ENCODE measurements at regions not wholly inside any gene's neighbourhood (a gene's known extent, or its start where the extent isn't known, plus 50 kb on each side); places are given as distances from the start of the nearest gene placed in this dataset.

GRCh38 chr17:52828621-52829020, 670.1 kb upstream of the CA10 start:
- no peak overlapping the region for H3K9ac ChIP-seq (ENCODE audit: insufficient read depth, low read length, poor library complexity, severe bottlenecking)
- H2AFZ ChIP-seq (ENCODE audit: insufficient read depth, low read depth, low read length, poor library complexity, severe bottlenecking), result no peak overlapping the region
- Mint-ChIP-seq H3K27ac (no peak overlapping the region), H3K36me3 (no peaks in the 10 kb centered on the region), H3K4me3 (no peak overlapping the region), H3K4me1 (no peaks in the 10 kb centered on the region), H3K9me3 (peaks cover 0 to 8% (median 2%) of the 10 kb centered on the region in 7 donors), H3K27me3 (ENCODE audit: low read depth in 3 of 3) (peaks cover 0 to 4% (median 2%) of the 10 kb centered on the region in 3 donors)
- H3K4me2 ChIP-seq (replicated peaks; ENCODE audit: extremely low read depth, low read length, poor library complexity, severe bottlenecking), result no peak overlapping the region
- no peak overlapping the region for H3K4me3 ChIP-seq (replicated peaks in 1 of 3; ENCODE audit: low read depth in 2 of 3, low read length in 3 of 3)
- TF ChIP-seq CTCF (IDR thresholded peaks at IDR 0.05), result no peak
- H3K9me3 ChIP-seq (replicated peaks in 1 of 2; ENCODE audit: control insufficient read depth in 1 of 2, insufficient read depth in 1 of 2, low read length in 2 of 2), result no peaks in the 10 kb centered on the region
- 85% methylated on average over 10 of the region's 11 CpGs for WGBS (ENCODE audit: insufficient coverage)
- no peak overlapping the region for H3K27ac ChIP-seq (ENCODE audit: low read depth in 1 of 2, low read length in 2 of 2)
- no peaks in the 10 kb centered on the region for H3K36me3 ChIP-seq (replicated peaks in 1 of 2; ENCODE audit: control insufficient read depth in 1 of 2, insufficient read depth in 2 of 2, low read length in 2 of 2)
- no peaks in the 10 kb centered on the region for H4K20me1 ChIP-seq (ENCODE audit: insufficient read depth, low read length)
- DNase-seq, result no peak
- intact Hi-C loops (cut with micrococcal nuclease), result no loop called here
- no peaks in the 10 kb centered on the region for H3K27me3 ChIP-seq (ENCODE audit: control insufficient read depth in 2 of 2, insufficient read depth in 2 of 2, low read length in 2 of 2)
- H3K4me1 ChIP-seq (ENCODE audit: control insufficient read depth in 1 of 2, insufficient read depth in 2 of 2, low read length in 2 of 2), result no peaks in the 10 kb centered on the region
- no peaks in the 10 kb centered on the region for H3K79me2 ChIP-seq (ENCODE audit: insufficient read depth, low read length)

- no peaks in the 10 kb centered on the region for H3K4me1 Mint-ChIP-seq
These were observed 669.0 kb upstream of the CA10 start for GRCh38 chr17:52827526-52827925.

More at GRCh38 chr17:52827526-52827925, 669.0 kb upstream of the CA10 start:
- WGBS (ENCODE audit: insufficient coverage), result 89% methylated on average over 5 of the region's 8 CpGs
- Histone ChIP-seq H3K9ac (ENCODE audit: insufficient read depth, low read length, poor library complexity, severe bottlenecking) (no peak overlapping the region), H3K4me1 (ENCODE audit: control insufficient read depth in 1 of 2, insufficient read depth in 2 of 2, low read length in 2 of 2) (no peaks in the 10 kb centered on the region), H3K79me2 (ENCODE audit: insufficient read depth, low read length) (no peaks in the 10 kb centered on the region), H4K20me1 (ENCODE audit: insufficient read depth, low read length) (no peaks in the 10 kb centered on the region), H3K36me3 (replicated peaks in 1 of 2; ENCODE audit: control insufficient read depth in 1 of 2, insufficient read depth in 2 of 2, low read length in 2 of 2) (no peaks in the 10 kb centered on the region), H3K4me3 (replicated peaks in 1 of 3; ENCODE audit: low read depth in 2 of 3, low read length in 3 of 3) (no peak overlapping the region), H3K27ac (ENCODE audit: low read depth in 1 of 2, low read length in 2 of 2) (no peak overlapping the region), H3K9me3 (replicated peaks in 1 of 2; ENCODE audit: control insufficient read depth in 1 of 2, insufficient read depth in 1 of 2, low read length in 2 of 2) (no peaks in the 10 kb centered on the region), H3K27me3 (ENCODE audit: control insufficient read depth in 2 of 2, insufficient read depth in 2 of 2, low read length in 2 of 2) (no peaks in the 10 kb centered on the region), H3K4me2 (replicated peaks; ENCODE audit: extremely low read depth, low read length, poor library complexity, severe bottlenecking) (no peak overlapping the region), H2AFZ (ENCODE audit: insufficient read depth, low read depth, low read length, poor library complexity, severe bottlenecking) (no peak overlapping the region)
- Mint-ChIP-seq H3K27ac (no peak overlapping the region), H3K36me3 (no peaks in the 10 kb centered on the region), H3K4me3 (no peak overlapping the region), H3K9me3 (peaks cover 0 to 8% (median 0%) of the 10 kb centered on the region in 7 donors), H3K27me3 (ENCODE audit: low read depth in 3 of 3) (no peaks in the 10 kb centered on the region)
- DNase-seq, result no peak
- no peak for TF ChIP-seq CTCF (IDR thresholded peaks at IDR 0.05)
- intact Hi-C loops (cut with micrococcal nuclease), result no loop called here
